DOHH2 (cell line): ENCODE measurements at regions not wholly inside any gene's neighbourhood (a gene's known extent, or its start where the extent isn't known, plus 50 kb on each side); places are given as distances from the start of the nearest gene placed in this dataset.

ENCODE experiments used
- H3F3A ChIP-seq: fragments of 200-600 bp; sonication (generic), shearing (Covaris generic); 2 replicates; pipeline ENCODE4 v1.6.0; 2016; ENCODE audit warnings: antibody characterized with exemption, mild to moderate bottlenecking; ENCODE audit not compliant: control insufficient read depth, insufficient read depth
- H3K27ac ChIP-seq: fragments of 200-600 bp; sonication (generic); 2 replicates; pipeline ENCODE4 v1.5.1; 2014; ENCODE audit warnings: low read depth, mild to moderate bottlenecking, low read length, moderate library complexity
- H3K27me3 ChIP-seq: fragments of 200-600 bp; sonication (generic); 2 replicates; pipeline ENCODE4 v1.6.1; 2014; ENCODE audit warnings: mild to moderate bottlenecking, low read length, mixed read lengths; ENCODE audit not compliant: control insufficient read depth
- H3K36me3 ChIP-seq: fragments of 200-600 bp; sonication (generic); 2 replicates; pipeline ENCODE4 v1.6.1; 2014; ENCODE audit warnings: mild to moderate bottlenecking, low read length, moderate library complexity, mixed read lengths; ENCODE audit not compliant: control insufficient read depth
- H3K4me1 ChIP-seq: fragments of 200-600 bp; sonication (generic); 2 replicates; pipeline ENCODE4 v1.6.1; 2014; ENCODE audit warnings: mild to moderate bottlenecking, low read length, mixed read lengths; ENCODE audit not compliant: control insufficient read depth
- H3K4me2 ChIP-seq: fragments of 200-600 bp; sonication (generic); 2 replicates; pipeline ENCODE4 v1.6.0; 2014; ENCODE audit warnings: mild to moderate bottlenecking, low read length, moderate library complexity
- H3K4me3 ChIP-seq: fragments of 200-600 bp; sonication (generic); 2 replicates; pipeline ENCODE4 v1.5.1; 2014; ENCODE audit warnings: mild to moderate bottlenecking, low read length, mixed read lengths
- H3K79me2 ChIP-seq: fragments of 200-600 bp; sonication (generic); 2 replicates; pipeline ENCODE4 v1.6.1; 2014; ENCODE audit warnings: mild to moderate bottlenecking, low read length, mixed read lengths; ENCODE audit not compliant: control insufficient read depth
- H3K9me2 ChIP-seq: fragments of 200-600 bp; sonication (generic); replicated peaks from 2 replicates; pipeline ENCODE4 v1.6.1; 2014; ENCODE audit warnings: mild to moderate bottlenecking, low read length, mixed read lengths; ENCODE audit not compliant: control insufficient read depth
- H3K9me3 ChIP-seq: fragments of 200-600 bp; sonication (generic); 2 replicates; pipeline ENCODE4 v1.6.1; 2014; ENCODE audit warnings: antibody characterized with exemption, low read length, mixed read lengths; ENCODE audit not compliant: control insufficient read depth, insufficient read depth
- H4K20me1 ChIP-seq: fragments of 200-600 bp; sonication (generic); 2 replicates; pipeline ENCODE4 v1.6.0; 2014; ENCODE audit warnings: low read depth, mild to moderate bottlenecking, antibody characterized with exemption, low read length, moderate library complexity; ENCODE audit not compliant: control insufficient read depth, insufficient read depth
- CTCF ChIP-seq: fragments of 200-600 bp; sonication (generic); IDR thresholded peaks from one replicate; pipeline ENCODE4 v1.5.1; 2014; ENCODE audit warnings: antibody characterized with exemption, mild to moderate bottlenecking, low read depth, low read length; ENCODE audit not compliant: poor library complexity, severe bottlenecking
- EZH2phosphoT487 ChIP-seq: fragments of 200-600 bp; sonication (generic); IDR thresholded peaks from 2 replicates; pipeline ENCODE4 v1.6.1; 2017; ENCODE audit warnings: borderline replicate concordance, mild to moderate bottlenecking, antibody characterized with exemption, low read length, moderate library complexity, mixed read lengths

- H3F3A ChIP-seq = no peaks in the 10 kb centered on the region
- H3K27me3 ChIP-seq = peaks cover 6% of the 10 kb centered on the region; the same call in 1 of the 2 replicates
Observed at GRCh38 chr15:62986948-62987347, 55.6 kb upstream of the TPM1 start.

GRCh38 chr15:62988701-62989100, 53.8 kb upstream of the TPM1 start:
- no peak for TF ChIP-seq CTCF
- TF ChIP-seq EZH2phosphoT487 = no peak
- no peaks in the 10 kb centered on the region for H3K9me2 ChIP-seq
- H3K79me2 ChIP-seq = no peaks in the 10 kb centered on the region
- no peaks in the 10 kb centered on the region for H4K20me1 ChIP-seq
- no peaks in the 10 kb centered on the region for H3K36me3 ChIP-seq
- H3K27me3 ChIP-seq = peaks cover 11% of the 10 kb centered on the region; the same call in 1 of the 2 replicates
- H3K4me2 ChIP-seq = no peak overlapping the region
- H3K27ac ChIP-seq = no peak overlapping the region
- no peak overlapping the region for H3K4me3 ChIP-seq
- no peaks in the 10 kb centered on the region for H3K9me3 ChIP-seq
- no peaks in the 10 kb centered on the region for H3K4me1 ChIP-seq
- H3F3A ChIP-seq = no peaks in the 10 kb centered on the region

More at GRCh38 chr15:62986948-62987347, 55.6 kb upstream of the TPM1 start:
- no peak overlapping the region for H3K4me3 ChIP-seq
- H3K79me2 ChIP-seq = no peaks in the 10 kb centered on the region
- no peaks in the 10 kb centered on the region for H4K20me1 ChIP-seq
- TF ChIP-seq EZH2phosphoT487 (no peak), CTCF (no peak)
- H3K9me2 ChIP-seq = no peaks in the 10 kb centered on the region
- no peak overlapping the region for H3K27ac ChIP-seq
- no peaks in the 10 kb centered on the region for H3K36me3 ChIP-seq
- no peaks in the 10 kb centered on the region for H3K4me1 ChIP-seq
- H3K9me3 ChIP-seq = no peaks in the 10 kb centered on the region
- no peak overlapping the region for H3K4me2 ChIP-seq

GRCh38 chr15:62989366-62990055, 53.0 kb upstream of the TPM1 start:
- Histone ChIP-seq H3K4me2 (no peak overlapping the region), H3K36me3 (no peaks in the 10 kb centered on the region), H3K4me1 (no peaks in the 10 kb centered on the region), H3K27ac (no peak overlapping the region), H3F3A (no peaks in the 10 kb centered on the region), H3K4me3 (no peak overlapping the region), H4K20me1 (no peaks in the 10 kb centered on the region), H3K79me2 (no peaks in the 10 kb centered on the region), H3K9me2 (no peaks in the 10 kb centered on the region), H3K9me3 (no peaks in the 10 kb centered on the region), H3K27me3 (peaks cover 11% of the 10 kb centered on the region; the same call in 1 of the 2 replicates)
- TF ChIP-seq EZH2phosphoT487 (no peak), CTCF (no peak)
